Thymus (tissue), 11 donors: ENCODE measurements at regions not wholly inside any gene's neighbourhood (a gene's known extent, or its start where the extent isn't known, plus 50 kb on each side); places are given as distances from the start of the nearest gene placed in this dataset.

Experiments
- DNase-seq, 9 donors: peaks; one replicate each; pipeline ENCODE4 v3.0.0-alpha.2; 2013; ENCODE audit warnings: low spot score in 9 of 9, low read depth in 6 of 9, missing footprints in 1 of 9
- H3K27ac ChIP-seq, 2 donors: one replicate each; pipeline ENCODE4 v1.5.1; 2013; ENCODE audit warnings: control low read depth in 1 of 2, low read depth in 1 of 2, low read length in 1 of 2, mild to moderate bottlenecking in 1 of 2, moderate library complexity in 1 of 2
- H3K27me3 ChIP-seq, 2 donors: one replicate each; pipeline ENCODE4 v1.5.1; 2013; ENCODE audit warnings: low read length in 1 of 2; ENCODE audit not compliant: control insufficient read depth in 2 of 2, insufficient read depth in 1 of 2
- H3K36me3 ChIP-seq, 2 donors: one replicate each; pipeline ENCODE4 v1.5.1; 2013; ENCODE audit warnings: low read length in 1 of 2, mild to moderate bottlenecking in 1 of 2, moderate library complexity in 1 of 2; ENCODE audit not compliant: control insufficient read depth in 2 of 2, insufficient read depth in 2 of 2
- H3K4me1 ChIP-seq, 2 donors: one replicate each; pipeline ENCODE4 v1.5.1; 2013; ENCODE audit warnings: low read length in 2 of 2; ENCODE audit not compliant: control insufficient read depth in 2 of 2, insufficient read depth in 2 of 2
- H3K4me3 ChIP-seq, 2 donors: one replicate each; pipeline ENCODE4 v1.5.1; 2013; ENCODE audit warnings: low read length in 2 of 2, control low read depth in 1 of 2, mild to moderate bottlenecking in 1 of 2
- H3K9me3 ChIP-seq, 2 donors: one replicate each; pipeline ENCODE4 v1.5.1; 2013; ENCODE audit warnings: low read length in 1 of 2, mild to moderate bottlenecking in 1 of 2; ENCODE audit not compliant: control insufficient read depth in 2 of 2, insufficient read depth in 1 of 2
- WGBS: extraction: QIAGEN DNeasy Blood & Tissue Kit; methylation state at CpG from one replicate; pipeline ENCODE4 v1.1.7; 2013; 5-methylcytosine and 5-hydroxymethylcytosine counted together
- donor health status: healthy.

DNA sequence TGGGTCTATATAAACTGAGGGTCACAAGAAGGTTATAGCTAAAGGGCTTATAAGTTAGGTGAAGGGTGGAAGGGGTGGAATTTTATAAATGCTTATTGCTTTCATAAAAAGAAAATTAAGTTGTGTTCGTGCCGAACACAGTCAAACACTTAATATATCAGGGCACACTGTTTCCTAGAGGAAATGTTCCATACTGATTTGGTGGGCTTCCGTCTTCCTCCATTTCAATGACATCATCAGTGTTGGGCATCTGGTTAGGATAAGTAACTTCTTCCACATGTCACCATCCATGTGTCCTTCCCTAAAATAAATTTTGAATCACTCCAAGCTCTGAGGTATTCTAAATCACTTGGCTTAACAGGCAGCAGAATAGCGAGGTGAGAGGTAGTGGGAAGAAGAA is 466.4 kb downstream of the MED13L start:
- WGBS: 78% methylated on average over 4 of the region's 4 CpGs

DNA sequence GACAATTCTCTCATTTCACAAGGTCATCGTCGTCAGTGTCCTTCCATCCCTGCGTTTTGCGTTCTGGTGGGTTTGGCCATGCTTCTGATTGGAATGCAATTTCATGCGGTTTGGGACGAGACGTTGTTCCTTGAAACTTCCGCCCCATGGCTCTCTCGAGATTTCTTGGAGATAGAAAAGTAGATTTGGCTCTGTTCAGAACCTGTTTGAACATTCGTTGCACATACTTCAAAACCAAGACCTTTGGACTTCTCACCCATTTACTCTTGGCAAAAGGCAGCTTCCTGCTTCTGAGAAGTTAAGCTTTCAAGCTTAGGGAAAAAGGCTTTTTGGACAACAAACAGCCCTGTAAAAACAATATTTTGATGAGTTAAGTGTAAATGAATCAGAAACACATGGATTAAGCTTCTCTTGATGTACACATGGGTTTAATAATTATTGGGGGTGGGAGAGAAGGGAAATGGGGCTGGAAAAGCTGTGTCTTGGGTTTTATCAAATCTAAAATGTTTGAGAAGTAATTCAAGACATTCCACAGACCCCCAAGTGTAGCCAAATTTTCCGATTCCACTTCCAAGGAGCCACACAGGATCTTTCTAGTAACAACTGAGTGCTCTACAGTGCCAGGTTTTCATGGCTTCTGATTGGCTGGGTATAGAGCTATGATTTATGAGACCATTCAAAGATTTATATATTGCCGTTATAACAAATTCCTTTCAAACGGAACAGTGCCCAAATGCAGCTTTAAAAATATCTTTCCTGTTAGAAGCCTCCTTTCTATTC is 467.2 kb downstream of the MED13L start:
- Histone ChIP-seq H3K27me3 (no peaks in the 10 kb centered on the region), H3K9me3 (no peaks in the 10 kb centered on the region), H3K36me3 (no peaks in the 10 kb centered on the region), H3K4me1 (no peaks in the 10 kb centered on the region), H3K4me3 (no peak overlapping the region), H3K27ac (no peak overlapping the region)
- DNase-seq: no peak
- 73% methylated on average over 13 of the region's 13 CpGs for WGBS

More for the DNA sequence above, 466.4 kb downstream of the MED13L start:
- no peaks in the 10 kb centered on the region for H3K27me3 ChIP-seq
- H3K36me3 ChIP-seq: no peaks in the 10 kb centered on the region
- H3K27ac ChIP-seq: no peak overlapping the region
- no peaks in the 10 kb centered on the region for H3K9me3 ChIP-seq
- H3K4me3 ChIP-seq: no peak overlapping the region
- no peaks in the 10 kb centered on the region for H3K4me1 ChIP-seq
- DNase-seq: no peak

DNA sequence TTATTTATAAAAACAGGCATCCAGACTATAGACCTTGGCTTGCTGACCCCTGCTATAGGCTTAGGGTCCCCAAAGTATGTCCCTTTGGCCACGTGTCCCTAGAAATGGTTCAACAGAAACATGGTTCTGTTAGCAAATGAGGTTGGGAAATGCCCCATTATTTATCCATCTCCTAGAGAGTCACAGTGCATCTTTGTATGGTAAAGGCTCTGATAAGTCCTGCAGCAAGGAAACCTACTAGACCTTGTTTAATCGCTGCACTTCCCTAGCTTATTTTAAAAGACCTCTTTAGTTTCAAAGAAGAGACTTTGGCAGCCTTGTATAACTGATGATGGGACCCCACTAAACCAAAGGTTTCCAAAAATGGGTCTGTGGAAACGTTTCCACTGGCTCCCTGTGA is 471.5 kb downstream of the MED13L start:
- Histone ChIP-seq H3K27me3 (no peaks in the 10 kb centered on the region), H3K27ac (no peak overlapping the region), H3K4me1 (no peaks in the 10 kb centered on the region), H3K36me3 (no peaks in the 10 kb centered on the region), H3K9me3 (no peaks in the 10 kb centered on the region), H3K4me3 (no peak overlapping the region)
- no peak for DNase-seq
- WGBS: 80% methylated on average over 3 of the region's 3 CpGs

DNA sequence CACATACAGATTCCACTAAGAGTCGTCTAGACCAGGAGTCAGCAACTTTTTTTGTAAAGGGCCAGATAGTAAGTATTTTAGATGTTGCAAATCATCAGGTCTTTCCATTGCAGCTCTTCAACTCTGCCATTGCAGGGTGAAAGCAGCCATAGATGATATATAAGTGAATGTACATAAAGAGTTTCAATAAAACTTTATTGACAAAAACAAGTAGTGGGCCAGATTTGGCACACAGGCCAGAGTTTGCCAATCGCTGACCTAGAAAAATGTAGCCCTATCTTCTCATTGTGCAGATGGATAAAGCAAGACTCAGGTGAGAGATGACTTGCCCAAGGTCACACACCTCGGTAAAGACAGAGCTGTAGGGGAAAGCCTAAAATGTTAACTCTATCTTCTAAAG is 474.7 kb downstream of the MED13L start:
- 92% methylated on average over 3 of the region's 3 CpGs for WGBS
- H3K4me1 ChIP-seq: no peaks in the 10 kb centered on the region
- DNase-seq: no peak
- no peak overlapping the region for H3K27ac ChIP-seq
- H3K4me3 ChIP-seq: no peak overlapping the region
- no peaks in the 10 kb centered on the region for H3K27me3 ChIP-seq
- no peaks in the 10 kb centered on the region for H3K36me3 ChIP-seq
- no peaks in the 10 kb centered on the region for H3K9me3 ChIP-seq

DNA sequence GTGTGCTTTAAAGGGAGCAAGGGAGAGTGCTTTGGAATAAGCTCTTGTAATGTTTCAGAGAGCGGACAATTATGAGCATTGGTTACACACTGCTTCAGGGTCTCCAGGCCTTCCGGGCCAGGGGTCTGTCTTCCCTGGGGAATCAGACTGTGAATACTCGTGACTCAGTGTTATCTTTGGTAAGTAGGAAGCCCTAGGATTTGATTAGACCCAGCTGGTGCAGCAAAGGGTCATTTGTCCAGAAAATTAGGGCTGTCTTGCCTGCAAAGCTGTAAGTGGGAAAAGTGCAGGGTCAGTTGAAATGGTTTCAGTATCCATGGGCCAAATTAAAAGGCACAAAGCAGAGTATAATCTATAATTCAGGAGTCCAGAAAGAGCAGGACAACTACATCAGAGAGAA is 475.6 kb downstream of the MED13L start:
- WGBS: 63% methylated on average over 3 of the region's 3 CpGs
- H3K4me3 ChIP-seq: no peak overlapping the region
- no peaks in the 10 kb centered on the region for H3K27me3 ChIP-seq
- H3K36me3 ChIP-seq: no peaks in the 10 kb centered on the region
- H3K9me3 ChIP-seq: no peaks in the 10 kb centered on the region
- no peaks in the 10 kb centered on the region for H3K4me1 ChIP-seq
- DNase-seq: no peak
- H3K27ac ChIP-seq: no peak overlapping the region

DNA sequence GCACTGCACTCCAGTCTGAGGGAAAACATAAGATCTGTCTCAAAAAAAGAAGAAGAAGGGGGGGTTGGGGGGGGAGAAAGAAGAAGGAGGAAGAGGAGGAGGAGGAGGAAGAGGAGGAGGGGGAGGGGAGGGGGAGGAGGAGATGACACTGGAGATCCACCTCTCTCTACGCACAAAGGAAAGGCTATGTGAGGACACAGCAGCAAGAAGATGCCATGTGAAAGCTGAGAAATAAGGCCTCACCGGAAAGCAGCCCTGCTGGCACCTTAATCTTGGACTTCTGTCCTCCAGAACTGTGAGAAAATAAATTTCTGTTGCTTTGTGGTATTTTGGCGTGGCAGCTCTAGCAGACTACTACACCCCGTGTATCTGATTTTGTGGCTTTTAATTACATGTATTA is 477.9 kb downstream of the MED13L start:
- H3K4me3 ChIP-seq: no peak overlapping the region
- H3K36me3 ChIP-seq: no peaks in the 10 kb centered on the region
- WGBS: 95% methylated on average over 4 of the region's 4 CpGs
- no peak overlapping the region for H3K27ac ChIP-seq
- no peak for DNase-seq
- H3K9me3 ChIP-seq: no peaks in the 10 kb centered on the region
- H3K4me1 ChIP-seq: no peaks in the 10 kb centered on the region
- H3K27me3 ChIP-seq: no peaks in the 10 kb centered on the region

DNA sequence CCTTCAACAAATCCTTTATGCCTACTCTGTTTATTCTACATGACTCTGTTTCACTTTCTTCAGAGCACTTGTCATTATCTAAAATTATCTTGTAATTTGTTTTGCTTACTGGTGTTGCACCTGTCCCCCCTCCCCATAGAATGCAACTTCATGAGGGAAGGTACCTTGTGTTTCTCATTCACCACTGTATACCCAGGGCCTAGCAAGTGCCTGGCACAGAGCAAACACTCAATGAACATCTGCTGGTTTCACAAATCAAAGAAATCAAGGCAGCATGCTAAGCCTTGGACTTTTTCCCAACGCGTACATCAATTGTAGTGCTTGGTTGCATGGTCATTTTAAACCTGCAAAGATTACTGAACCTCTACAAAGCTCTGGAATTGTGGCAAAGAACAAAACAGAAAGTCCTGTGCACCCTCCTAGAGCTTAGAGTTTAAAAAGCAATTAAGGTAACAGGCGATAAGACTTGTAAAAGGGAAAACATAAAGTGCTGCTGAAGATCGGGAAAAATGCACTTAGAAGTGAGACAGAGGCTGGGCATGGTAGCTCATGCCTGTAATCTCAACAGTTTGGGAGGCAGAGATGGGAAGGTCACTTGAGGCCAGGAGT is 479.1 kb downstream of the MED13L start:
- no peak for DNase-seq
- no peak overlapping the region for H3K27ac ChIP-seq
- H3K36me3 ChIP-seq: no peaks in the 10 kb centered on the region
- WGBS: 97% methylated on average over 4 of the region's 4 CpGs
- H3K27me3 ChIP-seq: no peaks in the 10 kb centered on the region
- no peaks in the 10 kb centered on the region for H3K9me3 ChIP-seq
- H3K4me1 ChIP-seq: no peaks in the 10 kb centered on the region
- H3K4me3 ChIP-seq: no peak overlapping the region

DNA sequence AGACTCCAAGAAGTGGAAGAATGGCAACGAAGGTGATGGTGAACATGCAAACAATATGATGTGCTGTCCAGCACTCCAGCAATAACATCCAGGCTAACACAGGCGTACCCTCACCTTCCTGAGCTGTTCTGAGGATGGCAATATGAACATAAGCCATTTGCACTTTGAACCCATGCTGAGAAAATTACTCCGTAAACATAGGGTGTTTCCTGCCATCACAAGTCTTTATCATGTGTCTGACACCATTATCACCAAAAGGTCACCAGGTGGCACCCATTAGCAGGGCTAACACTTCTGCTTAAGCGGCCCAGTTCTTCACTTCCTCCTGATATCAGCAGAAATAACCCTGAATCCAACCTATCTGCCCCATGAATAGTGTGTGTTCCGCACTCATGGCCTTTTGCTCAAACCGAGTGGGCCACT is 482.8 kb downstream of the MED13L start:
- 83% methylated on average over 6 of the region's 6 CpGs for WGBS

DNA sequence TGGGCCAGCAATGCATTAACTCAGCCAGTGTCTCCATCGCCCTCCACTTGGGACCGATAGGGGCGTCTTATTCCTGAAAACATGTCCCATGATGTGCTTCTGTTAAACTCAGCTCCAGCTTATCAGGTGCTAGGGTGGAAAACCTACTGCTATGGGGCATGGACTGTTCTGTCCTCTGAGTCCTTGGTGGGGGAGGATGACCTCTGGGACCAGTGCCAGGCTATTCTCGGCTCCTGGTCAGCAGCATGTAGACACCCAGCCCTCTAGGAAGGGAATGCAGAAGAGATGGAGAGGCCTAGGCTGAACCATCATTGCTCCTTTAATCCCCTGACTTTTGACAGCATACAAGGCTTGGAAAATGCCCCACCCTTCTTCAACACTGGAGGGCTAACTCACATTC is 486.2 kb downstream of the MED13L start:
- Histone ChIP-seq H3K27me3 (no peaks in the 10 kb centered on the region), H3K36me3 (no peaks in the 10 kb centered on the region), H3K4me3 (no peak overlapping the region), H3K27ac (no peak overlapping the region), H3K4me1 (no peaks in the 10 kb centered on the region), H3K9me3 (no peaks in the 10 kb centered on the region)
- 93% methylated on average over 4 of the region's 4 CpGs for WGBS
- no peak for DNase-seq

More for the DNA sequence above, 482.8 kb downstream of the MED13L start:
- no peaks in the 10 kb centered on the region for H3K4me1 ChIP-seq
- H3K9me3 ChIP-seq: no peaks in the 10 kb centered on the region
- H3K27me3 ChIP-seq: no peaks in the 10 kb centered on the region
- H3K27ac ChIP-seq: no peak overlapping the region
- no peak overlapping the region for H3K4me3 ChIP-seq
- no peaks in the 10 kb centered on the region for H3K36me3 ChIP-seq
- DNase-seq: no peak
